Right lobe of liver (tissue), 6 donors: ENCODE measurements at regions not wholly inside any gene's neighbourhood (a gene's known extent, or its start where the extent isn't known, plus 50 kb on each side); places are given as distances from the start of the nearest gene placed in this dataset.
A peak's percentile ranks its signal among the peaks of the same experiment; 100 is the strongest.

ENCODE experiments used
- ATAC-seq, 4 donors: fragments of 200-7000 bp; cut with Tn5 transposase; one replicate each; pipeline ENCODE4 v1.9.1; 2020; ENCODE audit warnings: mild to moderate bottlenecking in 4 of 4, moderate library complexity in 4 of 4
- DNase-seq, 3 donors: peaks; one replicate each; pipeline ENCODE4 v3.0.0-alpha.2; 2020
- H3K27ac ChIP-seq, 3 donors: fragments of 200-600 bp; one replicate each; pipeline ENCODE4 v1.8.0; 2022
- H3K27me3 ChIP-seq, 2 donors: fragments of 200-600 bp; one replicate each; pipeline ENCODE4 v1.8.0; 2022
- H3K36me3 ChIP-seq, 4 donors: fragments of 200-600 bp; sonication (generic) in 1 of 4; one replicate each; pipeline versions ENCODE4 v1.5.1 to v1.8.0; 2017 to 2022; ENCODE audit warnings: control low read depth in 1 of 4
- H3K4me1 ChIP-seq, 4 donors: fragments of 200-600 bp; sonication (generic) in 1 of 4; one replicate each; pipeline versions ENCODE4 v1.5.1 to v1.8.0; 2017 to 2022; ENCODE audit warnings: control low read depth in 1 of 4
- H3K4me3 ChIP-seq, 3 donors: fragments of 200-600 bp; one replicate each; pipeline ENCODE4 v1.8.0; 2022
- H3K9me3 ChIP-seq, 4 donors: fragments of 200-600 bp; sonication (generic) in 1 of 4; one replicate each; pipeline versions ENCODE4 v1.5.1 to v1.8.0; 2017 to 2022; ENCODE audit warnings: control low read depth in 1 of 4
- POLR2A ChIP-seq: fragments of 450-650 bp; IDR thresholded peaks from one replicate; pipeline ENCODE4 v1.6.1; 2017; ENCODE audit warnings: antibody characterized with exemption, mild to moderate bottlenecking
- WGBS: methylation state at CpG from one replicate; pipeline ENCODE4 v1.1.6; 2018; ENCODE audit warnings: low coverage, low lambda C conversion rate; ENCODE audit not compliant: insufficient coverage; ENCODE audit errors: missing lambda C conversion rate; 5-methylcytosine and 5-hydroxymethylcytosine counted together
- intact Hi-C, 2 donors: fragments of 100-400 bp; cut with DNase I; formaldehyde crosslinking; loops; one replicate each; pipeline versions ENCODE4 v1.11.2 to v1.14.1; 2022
- TF ChIP-seq, protein P1 (sequence below), 4 donors: fragments of 200-600 bp in 3 of 4; fragments of 450-650 bp in 1 of 4; IDR thresholded peaks; one replicate each; pipeline versions ENCODE4 v1.5.1 to v1.8.0; 2016 to 2022; ENCODE audit warnings: antibody characterized with exemption in 4 of 4, mild to moderate bottlenecking in 2 of 4
- donor health status: DM: no; HTN: yes; CAD: no.
- donor health status: DM: no; HTN: no; CAD: no.
- donor health status: DM: no; HTN: no; CAD: no.
- donor health status: DM: no; HTN: yes; CAD: no.
- donor health status: DM: no; HTN: yes; CAD: no.

DNA sequence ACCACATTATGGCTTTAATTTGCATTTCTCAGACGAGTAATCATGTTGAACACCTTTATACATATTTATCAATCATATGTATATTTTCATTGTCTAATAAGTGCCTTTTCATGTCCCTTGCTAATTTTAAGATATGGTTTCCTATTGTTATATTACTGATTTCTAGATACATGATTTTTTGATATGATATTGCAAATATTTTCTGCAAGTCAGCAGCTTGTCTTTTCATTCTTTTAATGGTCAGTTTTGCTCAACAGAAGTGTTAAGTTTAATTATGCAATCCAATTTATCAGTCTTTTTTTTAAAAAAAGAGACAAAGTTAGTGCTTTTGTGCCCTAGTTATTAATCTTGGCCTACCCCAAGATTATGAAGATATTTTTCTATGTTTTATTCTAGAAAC, 1377.8 kb upstream of the CITED2 start:
- Histone ChIP-seq H3K36me3 (no peaks in the 10 kb centered on the region), H3K4me3 (no peak overlapping the region), H3K9me3 (no peaks in the 10 kb centered on the region), H3K4me1 (no peaks in the 10 kb centered on the region), H3K27ac (no peak overlapping the region), H3K27me3 (no peaks in the 10 kb centered on the region)
- intact Hi-C loops: no loop called here
- 56% methylated on average over 1 of the region's 1 CpG for WGBS
- DNase-seq: no peak
- no peak for ATAC-seq
- TF ChIP-seq, protein P1, sequence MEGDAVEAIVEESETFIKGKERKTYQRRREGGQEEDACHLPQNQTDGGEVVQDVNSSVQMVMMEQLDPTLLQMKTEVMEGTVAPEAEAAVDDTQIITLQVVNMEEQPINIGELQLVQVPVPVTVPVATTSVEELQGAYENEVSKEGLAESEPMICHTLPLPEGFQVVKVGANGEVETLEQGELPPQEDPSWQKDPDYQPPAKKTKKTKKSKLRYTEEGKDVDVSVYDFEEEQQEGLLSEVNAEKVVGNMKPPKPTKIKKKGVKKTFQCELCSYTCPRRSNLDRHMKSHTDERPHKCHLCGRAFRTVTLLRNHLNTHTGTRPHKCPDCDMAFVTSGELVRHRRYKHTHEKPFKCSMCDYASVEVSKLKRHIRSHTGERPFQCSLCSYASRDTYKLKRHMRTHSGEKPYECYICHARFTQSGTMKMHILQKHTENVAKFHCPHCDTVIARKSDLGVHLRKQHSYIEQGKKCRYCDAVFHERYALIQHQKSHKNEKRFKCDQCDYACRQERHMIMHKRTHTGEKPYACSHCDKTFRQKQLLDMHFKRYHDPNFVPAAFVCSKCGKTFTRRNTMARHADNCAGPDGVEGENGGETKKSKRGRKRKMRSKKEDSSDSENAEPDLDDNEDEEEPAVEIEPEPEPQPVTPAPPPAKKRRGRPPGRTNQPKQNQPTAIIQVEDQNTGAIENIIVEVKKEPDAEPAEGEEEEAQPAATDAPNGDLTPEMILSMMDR (IDR thresholded peaks at IDR 0.05): no peak
- no peak for TF ChIP-seq POLR2A

DNA sequence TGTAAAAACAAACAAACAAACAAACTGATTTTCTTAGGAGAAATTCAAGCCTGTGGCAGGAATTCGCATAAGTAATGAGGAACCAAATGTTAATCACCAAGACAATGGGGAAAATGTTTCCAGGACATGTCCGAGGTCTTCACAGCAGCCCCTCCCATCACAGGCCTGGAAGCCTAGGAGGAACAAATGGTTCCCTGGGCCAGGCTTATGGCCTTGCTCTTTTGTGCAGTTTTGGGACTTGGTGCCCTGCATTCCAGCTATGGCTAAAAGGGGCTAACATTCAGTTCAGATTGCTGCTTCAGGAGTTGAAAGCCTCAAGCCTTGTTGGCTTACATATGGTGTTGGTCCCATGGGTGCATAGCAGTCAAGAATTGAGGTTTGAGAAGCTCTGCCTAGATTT, 1372.7 kb upstream of the CITED2 start:
- Histone ChIP-seq H3K4me1 (no peaks in the 10 kb centered on the region), H3K4me3 (no peak overlapping the region), H3K27me3 (no peaks in the 10 kb centered on the region), H3K9me3 (no peaks in the 10 kb centered on the region), H3K27ac (no peak overlapping the region), H3K36me3 (no peaks in the 10 kb centered on the region)
- intact Hi-C loops: no loop called here
- TF ChIP-seq POLR2A: no peak
- TF ChIP-seq, protein P1 (IDR thresholded peaks at IDR 0.05): no peak
- WGBS: 29% methylated on average over 1 of the region's 2 CpGs
- DNase-seq (no peak), ATAC-seq (no peak)

DNA sequence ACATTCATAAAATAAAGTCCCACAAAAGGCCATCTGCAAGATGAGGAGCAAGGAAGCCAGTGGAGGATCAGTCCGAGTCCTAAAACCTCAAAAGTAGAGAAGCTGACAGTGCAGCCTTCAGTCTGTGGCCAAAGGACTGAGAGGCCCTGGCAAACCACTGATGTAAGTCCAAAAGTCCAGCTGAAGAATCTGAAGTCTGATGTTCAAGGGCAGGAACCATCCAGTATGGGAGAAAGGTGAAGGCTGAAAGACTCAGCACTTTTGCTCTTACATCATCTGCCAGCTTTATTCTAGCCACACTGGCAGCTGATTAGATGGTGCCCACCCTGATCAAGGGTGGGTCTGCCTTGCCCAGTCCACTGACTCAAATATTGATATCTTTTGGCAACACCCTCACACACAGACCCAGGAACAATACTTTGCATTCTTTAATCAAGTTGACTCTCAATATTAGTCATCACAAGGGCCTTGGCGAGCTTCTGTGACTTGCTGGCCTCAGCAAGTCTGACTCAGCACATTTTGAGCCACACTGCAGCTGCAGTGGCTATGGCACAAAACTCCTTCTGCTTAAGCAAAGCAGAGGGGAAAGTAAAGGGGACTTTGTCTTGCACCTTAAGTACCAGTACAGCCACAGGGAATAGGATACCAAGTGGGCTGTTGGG, 1370.3 kb upstream of the CITED2 start:
- intact Hi-C loops: no loop called here
- no peaks in the 10 kb centered on the region for H3K27me3 ChIP-seq
- DNase-seq (no peak), ATAC-seq (peak in 2 of 4 donors; percentile 16 to 49)
- 69% methylated on average over 2 of the region's 2 CpGs for WGBS
- H3K4me1 ChIP-seq: no peaks in the 10 kb centered on the region
- TF ChIP-seq, protein P1 (IDR thresholded peaks at IDR 0.05): no peak
- no peak for TF ChIP-seq POLR2A
- no peak overlapping the region for H3K4me3 ChIP-seq
- H3K36me3 ChIP-seq: no peaks in the 10 kb centered on the region
- no peaks in the 10 kb centered on the region for H3K9me3 ChIP-seq
- no peak overlapping the region for H3K27ac ChIP-seq

DNA sequence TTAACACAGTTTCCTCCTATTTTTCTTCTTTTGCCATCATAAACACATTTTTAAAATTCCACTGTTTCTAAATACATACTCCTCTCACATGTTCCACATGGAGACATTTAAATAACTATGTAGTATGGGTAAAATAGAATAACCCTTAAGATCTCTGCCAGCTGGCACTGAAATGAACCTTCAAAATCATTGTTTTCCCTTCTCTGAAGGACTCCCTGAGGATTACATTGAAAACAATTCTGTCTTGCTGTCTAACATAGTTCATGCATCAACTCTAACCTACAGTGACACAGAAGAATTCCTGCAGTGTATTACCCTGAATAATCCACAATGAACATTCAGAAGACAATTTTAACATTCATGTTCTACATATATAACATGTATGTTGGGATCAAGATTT, 1361.8 kb upstream of the CITED2 start:
- Histone ChIP-seq H3K4me1 (no peaks in the 10 kb centered on the region), H3K27ac (no peak overlapping the region), H3K27me3 (no peaks in the 10 kb centered on the region), H3K36me3 (no peaks in the 10 kb centered on the region), H3K9me3 (peaks cover 0 to 3% (median 0%) of the 10 kb centered on the region in 4 donors), H3K4me3 (no peak overlapping the region)
- ATAC-seq: no peak
- intact Hi-C loops: no loop called here
- DNase-seq: no peak
- TF ChIP-seq POLR2A: no peak
- TF ChIP-seq, protein P1 (IDR thresholded peaks at IDR 0.05): no peak

DNA sequence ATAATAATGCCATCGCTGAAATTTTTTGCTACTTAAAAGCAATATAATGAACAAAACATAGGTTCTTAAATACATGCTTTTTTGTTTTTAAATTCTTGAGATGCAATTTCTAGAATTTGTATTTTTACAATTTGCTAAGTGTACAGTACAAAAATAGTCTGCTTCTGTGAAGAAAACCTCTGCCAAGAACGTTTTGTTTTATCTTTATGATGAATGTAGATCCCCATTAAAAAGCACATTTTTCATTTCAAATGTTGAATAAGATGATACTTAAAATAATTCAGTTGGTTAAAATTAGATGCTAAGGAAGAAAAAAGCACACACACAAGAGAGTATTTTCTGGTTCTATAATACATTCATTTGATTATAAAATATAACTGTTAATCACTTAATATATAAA, 1358.5 kb upstream of the CITED2 start:
- 41% methylated on average over 2 of the region's 2 CpGs for WGBS
- peaks cover 0 to 3% (median 0%) of the 10 kb centered on the region in 4 donors for H3K9me3 ChIP-seq
- no peak overlapping the region for H3K27ac ChIP-seq
- DNase-seq: no peak
- ATAC-seq: no peak
- intact Hi-C loops: no loop called here
- TF ChIP-seq, protein P1 (IDR thresholded peaks at IDR 0.05): no peak
- TF ChIP-seq POLR2A: no peak
- H3K4me1 ChIP-seq: no peaks in the 10 kb centered on the region
- H3K36me3 ChIP-seq: no peaks in the 10 kb centered on the region
- H3K27me3 ChIP-seq: no peaks in the 10 kb centered on the region
- no peak overlapping the region for H3K4me3 ChIP-seq
